ENCODE measurements at regions not wholly inside any gene's neighbourhood (a gene's known extent, or its start where the extent isn't known, plus 50 kb on each side); places are given as distances from the start of the nearest gene placed in this dataset.
"Not testable (repeated sequence)": the region's sequence is repeated elsewhere in the genome, so short reads cannot be mapped to it uniquely, and the experiment has no call there.

GRCh38 chr3:178119608-178120295 lies 416.5 kb upstream of the KCNMB2 start:
- WGBS (ENCODE audit: insufficient coverage) = 100% methylated on average over 1 of the region's 6 CpGs
- not testable (repeated sequence) for H3K36me3 ChIP-seq (ENCODE audit: control insufficient read depth, insufficient read depth, low read length); H3K27ac ChIP-seq (ENCODE audit: low read depth, low read length); H3K27me3 ChIP-seq (ENCODE audit: control insufficient read depth, insufficient read depth, low read length); DNase-seq (ENCODE audit: low read depth in 4 of 6, low spot score in 6 of 6); H3K4me3 ChIP-seq (ENCODE audit: low read depth, low read length); H3K9me3 ChIP-seq (ENCODE audit: control insufficient read depth, insufficient read depth, low read length); H3K4me1 ChIP-seq (ENCODE audit: control insufficient read depth, insufficient read depth, low read length)

- Histone ChIP-seq H3K27me3 (ENCODE audit: control insufficient read depth, insufficient read depth, low read length) (no peaks in the 10 kb centered on the region), H3K27ac (ENCODE audit: low read depth, low read length) (no peak overlapping the region), H3K4me1 (ENCODE audit: control insufficient read depth, insufficient read depth, low read length) (no peaks in the 10 kb centered on the region), H3K9me3 (ENCODE audit: control insufficient read depth, insufficient read depth, low read length) (peaks cover 2% of the 10 kb centered on the region), H3K36me3 (ENCODE audit: control insufficient read depth, insufficient read depth, low read length) (no peaks in the 10 kb centered on the region), H3K4me3 (ENCODE audit: low read depth, low read length) (no peak overlapping the region)
- no peak for DNase-seq (ENCODE audit: low read depth in 4 of 6, low spot score in 6 of 6)
- WGBS (ENCODE audit: insufficient coverage) = 86% methylated on average over 1 of the region's 2 CpGs
Measured at GRCh38 chr3:178120367-178120766, 415.9 kb upstream of the KCNMB2 start.

GRCh38 chr3:178126686-178127085 lies 409.6 kb upstream of the KCNMB2 start:
- DNase-seq (ENCODE audit: low read depth in 4 of 6, low spot score in 6 of 6) = no peak
- Histone ChIP-seq H3K9me3 (ENCODE audit: control insufficient read depth, insufficient read depth, low read length) (no peaks in the 10 kb centered on the region), H3K4me1 (ENCODE audit: control insufficient read depth, insufficient read depth, low read length) (no peaks in the 10 kb centered on the region), H3K4me3 (ENCODE audit: low read depth, low read length) (no peak overlapping the region), H3K36me3 (ENCODE audit: control insufficient read depth, insufficient read depth, low read length) (no peaks in the 10 kb centered on the region), H3K27me3 (ENCODE audit: control insufficient read depth, insufficient read depth, low read length) (no peaks in the 10 kb centered on the region), H3K27ac (ENCODE audit: low read depth, low read length) (no peak overlapping the region)
- no CpG with 5 or more reads among the region's 1 CpG for WGBS (ENCODE audit: insufficient coverage)

GRCh38 chr3:178127221-178127620 lies 409.0 kb upstream of the KCNMB2 start:
- no peaks in the 10 kb centered on the region for H3K4me1 ChIP-seq (ENCODE audit: control insufficient read depth, insufficient read depth, low read length)
- 90% methylated on average over 8 of the region's 11 CpGs for WGBS (ENCODE audit: insufficient coverage)

GRCh38 chr3:178129109-178129508 lies 407.1 kb upstream of the KCNMB2 start:
- no peak overlapping the region for H3K27ac ChIP-seq (ENCODE audit: low read depth, low read length)
- H3K36me3 ChIP-seq (ENCODE audit: control insufficient read depth, insufficient read depth, low read length) = no peaks in the 10 kb centered on the region
- H3K27me3 ChIP-seq (ENCODE audit: control insufficient read depth, insufficient read depth, low read length) = no peaks in the 10 kb centered on the region
- no peaks in the 10 kb centered on the region for H3K9me3 ChIP-seq (ENCODE audit: control insufficient read depth, insufficient read depth, low read length)
- no CpG with 5 or more reads among the region's 1 CpG for WGBS (ENCODE audit: insufficient coverage)
- no peak for DNase-seq (ENCODE audit: low read depth in 4 of 6, low spot score in 6 of 6)
- no peaks in the 10 kb centered on the region for H3K4me1 ChIP-seq (ENCODE audit: control insufficient read depth, insufficient read depth, low read length)
- H3K4me3 ChIP-seq (ENCODE audit: low read depth, low read length) = no peak overlapping the region

More at GRCh38 chr3:178127221-178127620, 409.0 kb upstream of the KCNMB2 start:
- Histone ChIP-seq H3K27me3 (ENCODE audit: control insufficient read depth, insufficient read depth, low read length) (no peaks in the 10 kb centered on the region), H3K36me3 (ENCODE audit: control insufficient read depth, insufficient read depth, low read length) (no peaks in the 10 kb centered on the region), H3K4me3 (ENCODE audit: low read depth, low read length) (no peak overlapping the region), H3K9me3 (ENCODE audit: control insufficient read depth, insufficient read depth, low read length) (no peaks in the 10 kb centered on the region), H3K27ac (ENCODE audit: low read depth, low read length) (no peak overlapping the region)
- DNase-seq (ENCODE audit: low read depth in 4 of 6, low spot score in 6 of 6) = no peak

GRCh38 chr3:178131801-178132200 lies 404.4 kb upstream of the KCNMB2 start:
- no peaks in the 10 kb centered on the region for H3K4me1 ChIP-seq (ENCODE audit: control insufficient read depth, insufficient read depth, low read length)
- no peak overlapping the region for H3K27ac ChIP-seq (ENCODE audit: low read depth, low read length)
- no peak overlapping the region for H3K4me3 ChIP-seq (ENCODE audit: low read depth, low read length)
- H3K36me3 ChIP-seq (ENCODE audit: control insufficient read depth, insufficient read depth, low read length) = no peaks in the 10 kb centered on the region
- no peak for DNase-seq (ENCODE audit: low read depth in 4 of 6, low spot score in 6 of 6)
- peaks cover 4% of the 10 kb centered on the region for H3K9me3 ChIP-seq (ENCODE audit: control insufficient read depth, insufficient read depth, low read length)
- 100% methylated on average over 1 of the region's 2 CpGs for WGBS (ENCODE audit: insufficient coverage)
- no peaks in the 10 kb centered on the region for H3K27me3 ChIP-seq (ENCODE audit: control insufficient read depth, insufficient read depth, low read length)

GRCh38 chr3:178137206-178137605 lies 399.0 kb upstream of the KCNMB2 start:
- no peak overlapping the region for H3K27ac ChIP-seq (ENCODE audit: low read depth, low read length)
- 80% methylated on average over 4 of the region's 4 CpGs for WGBS (ENCODE audit: insufficient coverage)
- no peak for DNase-seq (ENCODE audit: low read depth in 4 of 6, low spot score in 6 of 6)
- no peaks in the 10 kb centered on the region for H3K4me1 ChIP-seq (ENCODE audit: control insufficient read depth, insufficient read depth, low read length)
- H3K27me3 ChIP-seq (ENCODE audit: control insufficient read depth, insufficient read depth, low read length) = no peaks in the 10 kb centered on the region
- H3K4me3 ChIP-seq (ENCODE audit: low read depth, low read length) = no peak overlapping the region
- peaks cover 4% of the 10 kb centered on the region for H3K9me3 ChIP-seq (ENCODE audit: control insufficient read depth, insufficient read depth, low read length)
- no peaks in the 10 kb centered on the region for H3K36me3 ChIP-seq (ENCODE audit: control insufficient read depth, insufficient read depth, low read length)

GRCh38 chr3:178137831-178138230 lies 398.4 kb upstream of the KCNMB2 start:
- Histone ChIP-seq H3K36me3 (ENCODE audit: control insufficient read depth, insufficient read depth, low read length) (no peaks in the 10 kb centered on the region), H3K27me3 (ENCODE audit: control insufficient read depth, insufficient read depth, low read length) (no peaks in the 10 kb centered on the region), H3K9me3 (ENCODE audit: control insufficient read depth, insufficient read depth, low read length) (peaks cover 4% of the 10 kb centered on the region), H3K27ac (ENCODE audit: low read depth, low read length) (no peak overlapping the region), H3K4me1 (ENCODE audit: control insufficient read depth, insufficient read depth, low read length) (no peaks in the 10 kb centered on the region), H3K4me3 (ENCODE audit: low read depth, low read length) (no peak overlapping the region)
- 100% methylated on average over 2 of the region's 3 CpGs for WGBS (ENCODE audit: insufficient coverage)
- no peak for DNase-seq (ENCODE audit: low read depth in 4 of 6, low spot score in 6 of 6)

- Histone ChIP-seq H3K27ac (ENCODE audit: low read depth, low read length) (no peak overlapping the region), H3K27me3 (ENCODE audit: control insufficient read depth, insufficient read depth, low read length) (no peaks in the 10 kb centered on the region), H3K36me3 (ENCODE audit: control insufficient read depth, insufficient read depth, low read length) (no peaks in the 10 kb centered on the region), H3K4me1 (ENCODE audit: control insufficient read depth, insufficient read depth, low read length) (no peaks in the 10 kb centered on the region), H3K9me3 (ENCODE audit: control insufficient read depth, insufficient read depth, low read length) (peaks cover 4% of the 10 kb centered on the region), H3K4me3 (ENCODE audit: low read depth, low read length) (no peak overlapping the region)
- DNase-seq (ENCODE audit: low read depth in 4 of 6, low spot score in 6 of 6) = no peak
Measured at GRCh38 chr3:178139116-178139515, 397.1 kb upstream of the KCNMB2 start.

GRCh38 chr3:178140531-178141304 lies 395.5 kb upstream of the KCNMB2 start:
- WGBS (ENCODE audit: insufficient coverage) = no CpG with 5 or more reads among the region's 4 CpGs
- no peaks in the 10 kb centered on the region for H3K9me3 ChIP-seq (ENCODE audit: control insufficient read depth, insufficient read depth, low read length)
- no peak for DNase-seq (ENCODE audit: low read depth in 4 of 6, low spot score in 6 of 6)
- H3K4me1 ChIP-seq (ENCODE audit: control insufficient read depth, insufficient read depth, low read length) = no peaks in the 10 kb centered on the region
- H3K27ac ChIP-seq (ENCODE audit: low read depth, low read length) = no peak overlapping the region
- no peak overlapping the region for H3K4me3 ChIP-seq (ENCODE audit: low read depth, low read length)
- no peaks in the 10 kb centered on the region for H3K36me3 ChIP-seq (ENCODE audit: control insufficient read depth, insufficient read depth, low read length)
- no peaks in the 10 kb centered on the region for H3K27me3 ChIP-seq (ENCODE audit: control insufficient read depth, insufficient read depth, low read length)
